ENCODE measurements at regions not wholly inside any gene's neighbourhood (a gene's known extent, or its start where the extent isn't known, plus 50 kb on each side); places are given as distances from the start of the nearest gene placed in this dataset.
A peak's percentile ranks its signal among the peaks of the same experiment; 100 is the strongest.

DNA sequence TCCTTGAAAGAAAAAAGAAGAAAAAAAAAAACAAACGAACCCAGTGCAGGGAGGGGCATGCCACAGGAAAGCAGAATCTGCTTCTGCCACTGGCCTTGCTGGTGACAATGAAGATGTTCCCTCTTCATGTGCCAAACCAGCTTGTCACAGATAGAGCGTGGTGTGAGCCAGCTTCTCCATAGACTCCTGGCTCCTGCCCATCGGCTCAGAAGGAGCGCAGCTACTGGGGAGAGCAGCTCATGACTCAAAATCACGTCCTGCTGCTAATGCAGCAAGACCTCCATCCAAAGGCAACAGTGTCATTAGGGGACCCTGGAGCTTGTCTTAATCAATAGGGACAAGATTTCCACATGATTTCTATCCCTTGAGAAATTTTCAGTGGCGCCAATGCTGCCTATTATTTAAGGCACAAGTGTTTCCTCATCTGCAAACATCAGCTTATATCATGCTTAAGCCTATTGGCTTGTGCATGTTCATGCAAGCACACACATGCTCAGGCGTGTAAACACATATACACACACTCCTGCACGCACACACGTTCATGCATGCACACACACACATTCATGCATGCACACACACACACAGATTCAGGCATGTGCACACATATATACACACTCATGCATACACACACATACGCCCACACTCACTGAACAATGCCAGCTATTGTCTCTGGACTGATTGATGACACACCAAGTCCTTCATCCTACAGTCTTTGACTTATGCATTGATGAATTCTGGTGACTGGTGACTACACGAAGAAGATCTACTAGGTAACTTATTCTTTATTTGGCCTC is 682.0 kb upstream of the ID2 start:
- no peak overlapping the region for H3K4me3 Mint-ChIP-seq
- no peaks in the 10 kb centered on the region for H3K27me3 Mint-ChIP-seq
- peaks cover 2% of the 10 kb centered on the region for H3K36me3 Mint-ChIP-seq (ENCODE audit: insufficient read depth)
- no peak overlapping the region for H3K27ac Mint-ChIP-seq
- DNase-seq (no peak), ATAC-seq (replicated peaks) (no peak)
- H3K9me3 Mint-ChIP-seq, result no peaks in the 10 kb centered on the region
- H3K4me1 Mint-ChIP-seq (ENCODE audit: low read depth in 2 of 2), result peaks cover 0 to 6% of the 10 kb centered on the region in 2 donors

DNA sequence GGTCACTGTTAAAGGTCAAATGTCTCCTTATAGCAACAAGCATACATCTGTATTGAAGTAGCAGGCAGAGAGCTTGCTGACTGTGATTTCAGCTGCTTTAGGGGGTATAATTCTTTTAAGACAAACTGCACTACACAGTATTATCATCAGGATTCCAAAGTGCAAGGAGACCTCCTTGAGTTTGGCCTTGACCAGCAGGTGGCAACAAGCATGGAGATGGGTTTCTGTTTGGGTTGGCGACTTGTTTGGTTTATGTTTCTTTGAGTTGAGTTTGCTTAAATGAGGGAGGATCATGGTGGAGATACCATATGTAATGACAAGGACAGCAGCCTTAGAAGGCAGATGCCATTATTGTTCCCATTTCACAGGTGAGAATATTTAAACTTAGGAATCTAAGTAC is 681.0 kb upstream of the ID2 start:
- H3K9me3 Mint-ChIP-seq, result no peaks in the 10 kb centered on the region
- ATAC-seq (replicated peaks) (no peak), DNase-seq (no peak)
- no peak overlapping the region for H3K27ac Mint-ChIP-seq
- H3K36me3 Mint-ChIP-seq (ENCODE audit: insufficient read depth), result peaks cover 2% of the 10 kb centered on the region
- H3K4me1 Mint-ChIP-seq (ENCODE audit: low read depth in 2 of 2), result peaks cover 0 to 6% of the 10 kb centered on the region in 2 donors
- no peaks in the 10 kb centered on the region for H3K27me3 Mint-ChIP-seq
- H3K4me3 Mint-ChIP-seq, result no peak overlapping the region

DNA sequence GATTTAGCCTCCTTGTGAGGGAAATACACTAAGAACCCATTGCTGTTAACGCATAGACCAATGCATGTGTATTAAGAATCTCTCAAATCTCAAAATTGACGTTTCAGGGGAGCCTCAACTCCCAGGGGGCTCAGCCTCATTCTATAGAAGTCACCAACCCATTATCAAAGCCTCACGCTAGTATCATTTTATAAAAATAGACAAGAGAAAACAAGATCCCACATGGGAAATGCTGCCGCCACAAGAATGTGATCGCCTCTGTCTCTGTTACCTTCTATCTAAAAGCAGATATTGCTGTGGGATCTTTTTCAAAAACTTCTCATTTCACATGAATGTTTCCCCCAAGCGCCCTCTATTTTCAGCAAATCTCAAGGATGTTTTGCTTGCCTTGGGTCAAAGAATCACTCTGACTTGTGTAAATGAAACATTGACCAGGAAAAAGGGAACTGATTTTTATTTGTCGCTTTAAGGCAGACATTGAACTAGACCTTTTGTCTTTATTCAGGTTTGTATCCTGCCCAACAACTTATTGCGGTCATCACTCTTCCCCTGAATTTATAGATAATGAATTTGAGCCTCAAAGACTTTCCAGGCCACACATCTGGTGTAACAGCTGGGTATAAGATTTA is 679.0 kb upstream of the ID2 start:
- ATAC-seq (replicated peaks) (no peak), DNase-seq (no peak)
- H3K9me3 Mint-ChIP-seq, result no peaks in the 10 kb centered on the region
- H3K27ac Mint-ChIP-seq, result no peak overlapping the region
- peaks cover 2% of the 10 kb centered on the region for H3K36me3 Mint-ChIP-seq (ENCODE audit: insufficient read depth)
- H3K27me3 Mint-ChIP-seq, result no peaks in the 10 kb centered on the region
- H3K4me3 Mint-ChIP-seq, result no peak overlapping the region
- peaks cover 0 to 3% of the 10 kb centered on the region in 2 donors for H3K4me1 Mint-ChIP-seq (ENCODE audit: low read depth in 2 of 2)

DNA sequence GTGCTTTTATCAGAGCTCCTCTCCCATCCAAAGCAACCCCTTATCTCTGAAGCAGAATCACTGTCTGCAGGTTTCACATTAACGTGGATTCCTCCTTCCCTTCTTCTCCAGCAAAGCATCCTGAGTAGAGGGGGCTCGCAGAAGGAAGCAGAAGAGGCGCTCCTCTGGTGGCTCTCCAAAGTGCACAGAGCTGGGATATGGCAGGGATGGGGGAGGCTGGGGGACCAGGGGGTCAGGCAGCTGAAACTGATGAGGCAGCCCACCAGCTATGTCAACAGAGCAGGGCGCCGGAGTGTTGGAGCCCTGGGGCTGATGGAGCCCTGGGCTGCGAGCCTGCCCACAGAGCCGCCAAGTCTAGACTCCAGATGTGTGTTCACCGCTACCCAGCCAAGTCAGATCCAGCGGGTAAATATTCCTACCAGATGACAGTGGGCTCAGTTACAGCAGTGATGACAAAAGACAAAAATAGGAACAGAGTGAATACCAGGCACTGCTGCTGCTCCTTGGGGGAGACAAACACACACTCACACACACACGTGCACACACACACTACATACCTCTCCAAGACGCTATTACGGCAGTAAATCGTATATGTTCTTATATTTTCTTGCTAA is 678.3 kb upstream of the ID2 start:
- Mint-ChIP-seq H3K27ac (no peak overlapping the region), H3K27me3 (no peaks in the 10 kb centered on the region), H3K4me1 (ENCODE audit: low read depth in 2 of 2) (peaks cover 0 to 3% of the 10 kb centered on the region in 2 donors), H3K36me3 (ENCODE audit: insufficient read depth) (peaks cover 2% of the 10 kb centered on the region), H3K9me3 (no peaks in the 10 kb centered on the region), H3K4me3 (no peak overlapping the region)
- DNase-seq, result no peak
- ATAC-seq (replicated peaks), result no peak

DNA sequence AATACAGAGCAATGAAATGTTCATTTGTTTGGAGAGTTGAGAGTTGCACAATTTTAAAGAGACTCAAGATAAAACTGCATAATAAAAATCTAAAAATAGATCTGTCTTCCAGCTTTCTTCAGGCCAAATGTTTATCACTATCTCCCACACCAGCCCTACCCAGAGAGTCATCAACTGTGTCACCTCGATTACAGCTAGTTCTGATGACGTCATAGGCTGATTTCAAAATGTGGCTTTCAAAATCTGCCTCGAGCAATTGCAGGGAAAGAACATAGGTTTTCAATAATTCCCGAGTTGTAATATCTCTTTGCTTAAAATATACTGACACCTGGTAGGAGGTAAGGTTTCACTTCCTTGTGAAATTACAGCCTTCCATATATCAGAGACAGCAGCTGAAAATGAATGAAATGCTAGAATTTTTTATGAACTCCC is 677.6 kb upstream of the ID2 start:
- no peak for DNase-seq
- Mint-ChIP-seq H3K27ac (peak overlapping the region in 1 of 2 donors; percentile 41), H3K27me3 (no peaks in the 10 kb centered on the region), H3K4me3 (no peak overlapping the region), H3K4me1 (ENCODE audit: low read depth in 2 of 2) (peaks cover 0 to 3% of the 10 kb centered on the region in 2 donors), H3K9me3 (no peaks in the 10 kb centered on the region), H3K36me3 (ENCODE audit: insufficient read depth) (peaks cover 2% of the 10 kb centered on the region)
- ATAC-seq (replicated peaks), result no peak

DNA sequence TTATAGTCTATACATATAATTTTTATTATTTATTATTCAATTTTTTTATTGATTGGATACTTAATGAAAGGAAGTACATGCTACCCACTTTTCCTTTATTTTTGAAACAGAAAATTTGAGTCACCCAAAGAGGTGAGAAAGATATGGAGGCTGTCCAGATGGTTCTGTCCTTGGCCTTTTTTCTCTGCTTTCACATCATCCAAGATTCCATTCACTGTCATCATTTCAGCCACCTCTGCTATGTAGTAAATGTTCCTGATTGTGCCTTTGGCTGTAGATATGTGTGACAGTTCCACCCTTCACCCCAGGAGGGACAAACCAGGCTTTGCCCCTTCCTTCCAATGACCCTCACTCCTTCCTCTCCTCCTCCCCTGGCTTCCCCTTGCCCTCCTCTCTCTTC is 675.7 kb upstream of the ID2 start:
- H3K9me3 Mint-ChIP-seq, result no peaks in the 10 kb centered on the region
- no peaks in the 10 kb centered on the region for H3K27me3 Mint-ChIP-seq
- ATAC-seq (replicated peaks) (no peak), DNase-seq (no peak)
- H3K4me1 Mint-ChIP-seq (ENCODE audit: low read depth in 2 of 2), result peaks cover 0 to 1% of the 10 kb centered on the region in 2 donors
- H3K27ac Mint-ChIP-seq, result peak overlapping the region in 1 of 2 donors; percentile 34
- H3K36me3 Mint-ChIP-seq (ENCODE audit: insufficient read depth), result peaks cover 2% of the 10 kb centered on the region
- no peak overlapping the region for H3K4me3 Mint-ChIP-seq

DNA sequence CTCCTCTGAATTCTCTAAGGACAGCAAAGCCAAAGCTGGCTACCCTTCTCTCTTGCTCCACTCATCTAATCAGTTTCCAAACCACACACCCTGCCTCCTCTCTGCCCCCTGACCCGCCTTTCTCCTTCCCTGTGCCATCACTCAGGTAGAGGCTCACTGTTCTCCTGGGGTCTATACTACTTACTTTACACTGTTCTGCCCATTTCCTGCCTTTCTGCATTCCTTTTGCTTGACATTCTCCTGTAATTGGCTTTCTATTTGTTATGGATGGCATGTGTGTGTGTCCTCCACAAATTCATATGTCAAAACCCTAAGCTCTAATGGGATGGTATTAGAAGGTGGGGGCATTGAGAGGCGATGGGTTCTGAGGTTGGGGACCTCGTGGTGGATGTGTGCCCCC is 675.2 kb upstream of the ID2 start:
- no peaks in the 10 kb centered on the region for H3K4me1 Mint-ChIP-seq (ENCODE audit: low read depth in 2 of 2)
- DNase-seq, result no peak
- H3K36me3 Mint-ChIP-seq (ENCODE audit: insufficient read depth), result peaks cover under 1% of the 10 kb centered on the region
- no peak for ATAC-seq (replicated peaks)
- H3K27me3 Mint-ChIP-seq, result no peaks in the 10 kb centered on the region
- no peaks in the 10 kb centered on the region for H3K9me3 Mint-ChIP-seq
- peak overlapping the region in 1 of 2 donors; percentile 34 for H3K27ac Mint-ChIP-seq
- no peak overlapping the region for H3K4me3 Mint-ChIP-seq

DNA sequence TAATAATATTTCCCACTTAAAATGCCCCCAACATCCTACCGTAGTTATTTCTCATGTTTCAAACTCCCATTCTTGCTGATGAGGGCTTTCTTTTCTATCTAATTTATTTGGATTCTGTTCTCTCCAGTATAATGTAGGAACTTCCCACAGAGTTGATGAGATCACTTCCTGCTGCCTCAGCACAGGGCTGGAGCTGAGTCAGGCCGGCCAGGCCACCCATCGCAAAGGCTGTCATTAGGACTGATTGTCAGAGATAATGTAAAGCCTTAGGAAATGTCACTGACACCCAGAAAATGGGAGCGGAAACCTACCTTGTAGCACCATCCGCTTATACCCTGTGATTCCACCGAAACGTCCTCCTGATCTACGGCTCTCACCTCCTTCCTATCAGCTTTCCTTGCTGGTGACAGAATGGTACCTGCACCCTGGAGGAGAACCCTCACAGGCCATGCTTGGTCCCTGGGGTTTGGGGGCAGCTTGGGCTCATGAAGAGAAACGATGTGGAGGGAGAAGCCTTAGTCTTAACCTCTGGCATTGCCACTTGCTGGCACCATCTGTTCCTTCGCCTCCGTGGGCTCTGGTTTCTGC is 672.8 kb upstream of the ID2 start:
- no peak for ATAC-seq (replicated peaks)
- no peak overlapping the region for H3K27ac Mint-ChIP-seq
- H3K4me1 Mint-ChIP-seq (ENCODE audit: low read depth in 2 of 2), result no peaks in the 10 kb centered on the region
- H3K27me3 Mint-ChIP-seq, result no peaks in the 10 kb centered on the region
- H3K9me3 Mint-ChIP-seq, result no peaks in the 10 kb centered on the region
- DNase-seq, result no peak
- H3K4me3 Mint-ChIP-seq, result no peak overlapping the region
- H3K36me3 Mint-ChIP-seq (ENCODE audit: insufficient read depth), result no peaks in the 10 kb centered on the region

DNA sequence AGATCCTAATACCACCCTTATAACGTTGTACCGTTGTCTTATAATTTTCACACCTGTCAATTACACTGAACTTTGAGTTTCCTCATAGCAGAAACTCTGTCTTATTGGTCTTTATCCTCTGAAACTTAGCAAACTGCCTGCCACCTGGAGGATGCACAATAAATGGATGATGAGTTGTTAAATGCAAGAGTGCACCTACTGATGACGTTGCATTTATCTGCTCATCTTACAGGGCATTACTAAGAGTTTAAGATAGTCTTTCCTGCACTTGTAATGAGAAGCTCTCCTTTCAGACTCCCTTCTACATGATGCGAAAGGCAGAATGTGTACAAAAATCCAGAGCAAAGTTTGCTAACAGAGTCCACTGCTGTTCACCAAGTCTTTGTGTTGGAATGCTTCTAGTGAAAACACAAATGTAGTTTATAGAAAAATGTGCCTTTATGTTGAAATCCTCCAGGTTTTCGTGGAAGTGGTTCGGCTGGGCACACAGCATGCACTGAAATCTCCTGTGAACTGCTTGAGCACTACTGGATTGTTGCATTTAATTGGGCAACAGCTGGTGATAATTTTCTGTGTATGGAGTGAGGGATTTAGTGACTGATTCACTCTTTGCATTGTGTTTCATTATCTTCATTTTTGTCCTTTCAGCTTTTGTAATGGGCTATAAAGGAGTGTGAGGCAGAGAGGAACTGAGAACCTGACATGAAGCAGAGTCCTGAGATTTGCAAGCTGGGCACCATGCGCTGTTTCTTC is 665.8 kb upstream of the ID2 start:
- H3K27ac Mint-ChIP-seq, result no peak overlapping the region

DNA sequence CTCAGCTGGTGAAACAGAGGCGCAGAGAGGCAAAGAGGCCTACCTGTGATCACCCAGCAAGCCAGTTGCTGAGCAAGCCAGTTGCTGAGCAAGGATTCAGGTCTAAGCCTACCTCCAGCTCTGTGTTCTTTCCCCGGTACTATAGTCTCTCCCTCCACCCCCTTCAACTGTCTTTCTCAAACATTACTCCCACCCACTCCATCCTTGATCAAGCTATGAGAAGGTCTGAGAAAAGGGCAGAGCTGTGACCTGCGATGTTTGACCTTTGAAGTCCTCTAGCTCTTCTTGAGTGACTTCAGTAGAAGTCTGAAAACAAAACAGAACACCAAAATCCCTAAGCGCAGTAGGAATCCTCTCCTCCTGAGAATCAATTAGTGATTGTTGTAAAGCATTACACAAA is 665.2 kb upstream of the ID2 start:
- H3K4me3 Mint-ChIP-seq, result no peak overlapping the region
- no peak for ATAC-seq (replicated peaks)
- no peak overlapping the region for H3K27ac Mint-ChIP-seq
- no peaks in the 10 kb centered on the region for H3K36me3 Mint-ChIP-seq (ENCODE audit: insufficient read depth)
- no peaks in the 10 kb centered on the region for H3K9me3 Mint-ChIP-seq
- H3K27me3 Mint-ChIP-seq, result no peaks in the 10 kb centered on the region
- DNase-seq, result no peak
- H3K4me1 Mint-ChIP-seq (ENCODE audit: low read depth in 2 of 2), result peaks cover 0 to 2% of the 10 kb centered on the region in 2 donors

More for the DNA sequence above, 665.8 kb upstream of the ID2 start:
- H3K4me1 Mint-ChIP-seq (ENCODE audit: low read depth in 2 of 2), result peaks cover 0 to 2% of the 10 kb centered on the region in 2 donors
- H3K9me3 Mint-ChIP-seq, result no peaks in the 10 kb centered on the region
- H3K27me3 Mint-ChIP-seq, result no peaks in the 10 kb centered on the region
- no peak for DNase-seq
- H3K36me3 Mint-ChIP-seq (ENCODE audit: insufficient read depth), result no peaks in the 10 kb centered on the region
- ATAC-seq (replicated peaks), result no peak
- no peak overlapping the region for H3K4me3 Mint-ChIP-seq

DNA sequence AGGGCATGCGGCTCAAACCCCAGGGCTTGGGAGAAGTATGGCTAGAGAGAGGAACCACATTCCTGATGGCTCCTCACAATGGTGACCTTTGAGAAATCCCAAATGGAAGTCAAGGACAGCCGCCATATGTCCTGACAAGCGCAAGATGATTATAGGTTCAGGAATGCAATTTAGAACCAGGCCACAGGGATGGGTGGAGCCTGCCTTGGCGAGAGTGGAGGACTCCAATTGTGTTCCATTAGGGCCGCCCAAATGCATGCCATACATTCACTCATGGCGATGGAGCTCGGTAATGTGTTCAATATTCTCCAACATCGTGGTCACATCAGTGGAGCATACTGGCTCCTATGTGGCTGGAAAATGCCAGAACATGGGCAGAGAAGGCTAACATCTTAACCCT is 662.9 kb upstream of the ID2 start:
- no peak for DNase-seq
- H3K9me3 Mint-ChIP-seq, result no peaks in the 10 kb centered on the region
- no peak overlapping the region for H3K27ac Mint-ChIP-seq
- H3K4me1 Mint-ChIP-seq (ENCODE audit: low read depth in 2 of 2), result peaks cover 6 to 11% of the 10 kb centered on the region in 2 donors
- H3K27me3 Mint-ChIP-seq, result no peaks in the 10 kb centered on the region
- ATAC-seq (replicated peaks), result no peak
- no peaks in the 10 kb centered on the region for H3K36me3 Mint-ChIP-seq (ENCODE audit: insufficient read depth)
- no peak overlapping the region for H3K4me3 Mint-ChIP-seq

DNA sequence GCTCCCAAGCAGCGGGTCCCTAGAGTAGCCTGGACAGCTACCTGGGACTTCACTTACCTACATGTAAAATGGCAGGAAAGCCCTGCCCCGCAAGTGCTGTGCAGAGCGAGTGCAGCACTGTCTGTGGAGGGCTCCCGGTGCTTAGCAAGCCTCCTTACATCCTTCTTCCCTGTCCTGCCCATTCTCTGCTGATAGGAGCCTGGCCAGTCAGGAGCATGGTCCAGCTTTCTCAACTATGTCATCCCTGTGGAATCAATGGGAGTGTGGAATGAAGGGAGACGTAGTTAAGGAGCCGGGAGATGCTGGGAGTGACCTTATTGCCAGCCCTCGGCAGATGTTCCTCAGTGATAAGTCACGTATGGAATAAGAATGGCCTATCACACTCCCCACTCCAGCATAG is 661.9 kb upstream of the ID2 start:
- Mint-ChIP-seq H3K36me3 (ENCODE audit: insufficient read depth) (no peaks in the 10 kb centered on the region), H3K9me3 (no peaks in the 10 kb centered on the region), H3K27ac (no peak overlapping the region), H3K27me3 (no peaks in the 10 kb centered on the region), H3K4me1 (ENCODE audit: low read depth in 2 of 2) (peaks cover 6 to 11% of the 10 kb centered on the region in 2 donors), H3K4me3 (no peak overlapping the region)
- no peak for ATAC-seq (replicated peaks)
- no peak for DNase-seq

DNA sequence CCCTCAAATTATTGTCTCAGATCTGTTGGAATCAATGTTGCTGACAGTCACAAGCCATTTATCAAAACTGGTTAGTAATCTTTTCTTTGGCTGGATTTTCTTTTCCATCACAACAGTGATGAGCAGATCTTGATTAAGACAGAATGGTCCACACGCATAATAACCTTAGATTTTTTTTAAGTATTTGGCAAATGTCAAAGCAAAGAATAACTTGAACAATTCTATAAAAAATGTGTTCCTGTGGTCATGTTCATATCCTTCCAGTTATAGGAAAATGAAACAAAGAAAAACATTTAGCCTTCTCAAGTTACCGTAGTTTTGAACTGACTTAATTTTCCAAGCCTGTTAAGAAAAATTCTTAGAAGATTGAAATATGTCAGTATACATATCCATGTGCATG is 659.9 kb upstream of the ID2 start:
- Mint-ChIP-seq H3K9me3 (no peaks in the 10 kb centered on the region), H3K27me3 (no peaks in the 10 kb centered on the region), H3K4me1 (ENCODE audit: low read depth in 2 of 2) (peaks cover 6 to 13% of the 10 kb centered on the region in 2 donors), H3K27ac (peak overlapping the region in 1 of 2 donors; percentile 46), H3K4me3 (no peak overlapping the region), H3K36me3 (ENCODE audit: insufficient read depth) (no peaks in the 10 kb centered on the region)
- no peak for ATAC-seq (replicated peaks)
- no peak for DNase-seq
